ENCODE measurements at regions not wholly inside any gene's neighbourhood (a gene's known extent, or its start where the extent isn't known, plus 50 kb on each side); places are given as distances from the start of the nearest gene placed in this dataset.
"Not testable (repeated sequence)": the region's sequence is repeated elsewhere in the genome, so short reads cannot be mapped to it uniquely, and the experiment has no call there.

GRCh38 chr6:102928109-102928508 is 1534.6 kb downstream of the GRIK2 start:
- DNase-seq: no peak

GRCh38 chr6:102918161-102918560 is 1524.7 kb downstream of the GRIK2 start:
- DNase-seq: no peak

- peak; percentile 16 to 23 for DNase-seq
Measured at GRCh38 chr6:102911571-102911970, 1518.1 kb downstream of the GRIK2 start.

- DNase-seq: not testable (repeated sequence)
Measured at GRCh38 chr6:102910701-102911139, 1517.2 kb downstream of the GRIK2 start.

DNA sequence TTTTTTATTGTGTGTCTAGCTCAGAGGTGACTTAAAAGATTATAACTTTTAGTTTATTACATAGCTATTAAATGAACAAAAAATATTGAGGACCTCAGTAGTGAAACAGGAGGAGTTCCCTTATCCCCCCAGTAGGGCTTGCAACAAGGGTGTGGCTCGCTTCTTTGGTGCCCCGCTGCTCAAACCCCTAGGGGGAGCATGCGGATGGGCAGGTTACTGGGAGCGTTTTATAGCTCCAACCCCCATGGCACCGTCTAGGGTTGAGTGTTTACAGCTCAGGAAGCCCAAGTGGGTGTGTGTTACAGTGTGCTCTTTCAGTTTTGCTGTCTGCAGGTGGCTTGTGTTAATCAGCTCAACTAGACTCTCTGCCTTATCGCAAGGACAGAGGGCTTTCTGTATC is 1513.7 kb downstream of the GRIK2 start:
- no peak for DNase-seq

DNA sequence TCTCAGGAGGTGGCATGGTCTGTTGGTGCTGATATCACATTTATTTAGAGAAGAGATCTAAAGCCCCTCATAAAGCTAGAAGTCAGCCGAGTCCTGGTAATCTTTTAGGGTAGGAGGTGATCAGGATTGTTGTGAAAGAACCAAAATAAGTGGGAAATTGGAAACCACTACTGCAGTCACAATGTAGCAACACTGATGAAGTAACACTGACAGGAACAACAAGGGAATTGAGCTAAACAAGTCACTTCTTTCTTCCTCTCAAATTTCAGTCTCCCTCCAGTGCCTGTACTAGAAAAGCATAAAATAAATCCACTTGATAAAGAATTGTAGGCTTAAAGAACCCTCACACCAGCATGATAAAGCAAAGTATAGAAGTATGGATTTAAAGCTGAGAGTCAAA is 1509.0 kb downstream of the GRIK2 start:
- peak; percentile 59 to 81 for DNase-seq

GRCh38 chr6:102895683-102896082 is 1502.2 kb downstream of the GRIK2 start:
- DNase-seq: no peak

DNA sequence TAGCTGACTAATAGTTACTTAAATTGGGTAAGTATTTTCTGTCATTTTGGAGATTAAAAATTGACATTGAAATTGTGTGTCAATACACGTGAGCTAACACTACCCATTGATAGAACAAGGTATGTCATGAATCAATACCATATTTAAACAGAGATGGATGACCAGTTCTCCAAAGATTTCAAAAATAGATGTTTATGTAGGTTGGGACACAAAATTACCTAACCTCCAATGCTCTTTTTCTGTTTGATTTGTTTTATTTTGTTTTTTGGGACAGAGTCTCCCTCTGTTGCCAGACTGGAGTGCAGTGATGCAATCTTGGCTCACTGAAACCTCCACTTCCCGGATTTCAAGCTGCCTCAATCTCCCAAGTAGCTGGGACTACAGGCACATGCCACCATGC is 1491.7 kb downstream of the GRIK2 start:
- DNase-seq: no peak

DNA sequence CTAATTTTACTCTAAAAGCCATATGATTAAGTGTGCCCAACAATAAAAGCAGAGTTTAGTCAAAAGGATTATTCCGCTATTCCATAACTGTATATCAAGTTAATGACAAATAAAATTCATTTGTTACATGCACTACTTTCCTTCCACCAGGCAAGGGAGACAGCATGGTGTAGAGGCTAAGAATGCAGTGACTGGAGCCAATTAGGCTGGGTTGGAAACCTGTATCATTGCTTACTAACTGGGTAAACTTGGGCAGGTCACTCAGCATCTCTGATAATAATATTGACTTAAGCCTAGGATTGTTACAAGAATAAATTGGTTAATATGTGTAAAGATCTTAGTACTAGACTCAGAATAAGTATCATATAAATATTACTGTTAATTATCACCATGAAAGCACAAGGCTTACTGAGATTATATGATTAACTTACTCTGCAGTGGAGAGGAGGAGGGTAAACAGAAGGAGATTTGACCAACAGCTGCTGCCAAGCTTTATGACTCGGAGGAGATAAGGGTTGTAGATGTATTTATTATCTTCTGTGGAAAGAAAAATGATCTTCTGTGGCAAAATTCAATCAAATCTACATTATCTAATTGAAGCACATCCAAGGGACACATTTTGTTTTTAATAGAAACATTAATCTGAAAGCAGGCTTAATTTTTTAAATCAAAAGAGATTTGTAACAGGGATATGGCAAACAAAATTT is 1459.9 kb downstream of the GRIK2 start:
- no peak for DNase-seq

- no peak for DNase-seq
Measured at GRCh38 chr6:102848796-102849195, 1455.3 kb downstream of the GRIK2 start.

DNA sequence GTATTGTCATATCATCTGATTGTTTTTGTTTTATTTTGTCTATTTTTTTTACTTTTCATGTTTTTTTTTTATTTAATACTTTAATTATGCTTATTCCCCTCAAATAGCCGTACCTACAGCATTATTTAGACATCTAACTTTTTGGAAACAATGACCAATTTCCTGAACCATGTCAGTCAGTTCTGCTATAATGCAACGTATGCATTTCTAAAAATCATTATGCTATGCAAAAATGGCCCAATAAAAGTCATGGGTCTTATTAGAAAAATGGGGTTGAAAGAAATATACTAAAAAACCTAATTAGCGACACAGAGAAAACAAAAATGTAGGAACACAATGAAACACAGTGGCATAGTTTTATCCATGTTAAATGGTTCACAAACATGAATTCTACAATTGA is 1454.7 kb downstream of the GRIK2 start:
- DNase-seq: no peak

- DNase-seq: no peak
Measured at GRCh38 chr6:102841060-102841459, 1447.6 kb downstream of the GRIK2 start.

DNA sequence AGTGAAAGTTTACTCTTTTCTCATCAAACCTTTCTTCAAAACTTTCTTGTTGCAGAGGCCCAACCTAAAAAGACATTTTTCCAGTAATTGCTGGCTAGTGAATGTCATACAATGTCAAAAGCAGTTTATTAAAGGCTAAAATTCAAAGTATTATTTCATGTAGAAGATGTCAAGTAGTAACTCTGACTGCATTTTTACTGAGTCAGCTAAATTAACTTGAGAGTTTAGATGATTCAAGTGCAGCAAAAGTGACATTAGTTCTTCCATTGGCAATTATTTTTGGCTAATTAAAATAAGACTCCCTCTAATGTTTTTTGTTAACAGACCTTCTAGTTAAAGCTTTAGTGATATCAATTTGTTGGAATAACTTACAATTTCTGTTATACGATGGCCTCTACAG is 1438.5 kb downstream of the GRIK2 start:
- DNase-seq: no peak

- DNase-seq: no peak
Measured at GRCh38 chr6:102820098-102820497, 1426.6 kb downstream of the GRIK2 start.

- DNase-seq: no peak
Measured at GRCh38 chr6:102815207-102815606, 1421.7 kb downstream of the GRIK2 start.

GRCh38 chr6:102813489-102814275 is 1420.2 kb downstream of the GRIK2 start:
- no peak for DNase-seq

DNA sequence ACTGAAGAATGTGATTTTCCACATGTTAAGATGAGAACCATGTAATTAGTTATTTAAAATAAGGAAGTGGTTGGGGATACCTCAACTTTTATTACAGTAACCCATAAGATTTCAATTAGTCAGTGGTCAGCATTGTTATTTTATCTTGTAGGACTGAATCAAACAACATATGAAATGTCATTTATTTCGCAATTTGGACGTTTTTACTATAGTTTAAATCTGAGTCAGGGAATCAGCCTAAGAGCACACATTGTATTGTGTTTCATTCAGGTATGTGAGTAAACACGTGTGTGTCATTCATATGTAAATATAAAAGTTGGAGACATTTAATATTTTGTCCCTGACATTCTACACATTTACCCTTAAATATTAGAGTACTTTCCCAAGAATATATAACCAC is 1418.7 kb downstream of the GRIK2 start:
- no peak for DNase-seq

DNA sequence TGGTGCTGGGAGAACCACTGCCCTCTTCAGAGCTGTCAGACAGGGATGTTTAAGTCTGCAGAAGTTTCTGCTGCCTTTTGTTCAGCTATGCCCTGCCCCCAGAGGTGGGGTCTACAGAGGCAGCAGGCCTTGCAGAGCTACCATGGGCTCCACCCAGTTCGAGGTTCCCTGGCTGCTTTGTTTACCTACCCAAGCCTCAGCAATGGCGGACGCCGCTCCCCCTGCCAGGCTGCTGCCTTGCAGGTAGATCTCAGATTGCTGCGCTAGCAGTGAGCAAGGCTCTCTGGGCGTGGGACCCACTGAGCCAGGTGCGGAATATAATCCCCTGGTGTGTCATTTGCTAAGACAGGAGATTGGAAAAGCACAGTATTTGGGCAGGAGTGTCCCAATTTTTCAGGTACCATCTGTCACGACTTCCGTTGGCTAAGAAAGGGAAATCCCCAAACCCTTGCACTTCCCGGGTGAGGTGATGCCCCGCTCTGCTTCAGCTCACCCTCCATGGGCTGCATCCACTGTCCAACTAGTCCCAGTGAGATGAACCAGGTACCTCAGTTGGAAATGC is 1415.5 kb downstream of the GRIK2 start:
- DNase-seq: not testable (repeated sequence)

GRCh38 chr6:102799051-102799450 is 1405.5 kb downstream of the GRIK2 start:
- DNase-seq: no peak

DNA sequence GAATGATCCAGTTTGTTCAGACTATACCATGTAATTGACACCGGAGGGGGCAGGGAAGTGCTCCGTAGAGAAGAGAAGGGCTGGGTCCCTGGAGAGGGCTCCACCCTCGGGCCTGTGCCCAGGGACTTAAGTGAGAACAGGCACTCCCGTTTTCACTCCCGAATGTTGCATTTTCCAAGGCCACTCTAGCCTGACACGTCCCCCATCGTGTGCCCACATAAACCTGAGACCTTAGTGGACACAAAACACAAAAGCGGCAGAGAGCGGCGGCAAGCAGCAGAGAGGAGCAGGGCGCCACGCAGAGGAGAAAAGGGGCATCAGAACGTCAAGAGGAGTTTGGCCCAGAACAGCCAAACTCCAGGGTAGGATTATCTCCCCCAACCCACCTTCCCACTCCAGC is 1405.1 kb downstream of the GRIK2 start:
- DNase-seq: no peak

DNA sequence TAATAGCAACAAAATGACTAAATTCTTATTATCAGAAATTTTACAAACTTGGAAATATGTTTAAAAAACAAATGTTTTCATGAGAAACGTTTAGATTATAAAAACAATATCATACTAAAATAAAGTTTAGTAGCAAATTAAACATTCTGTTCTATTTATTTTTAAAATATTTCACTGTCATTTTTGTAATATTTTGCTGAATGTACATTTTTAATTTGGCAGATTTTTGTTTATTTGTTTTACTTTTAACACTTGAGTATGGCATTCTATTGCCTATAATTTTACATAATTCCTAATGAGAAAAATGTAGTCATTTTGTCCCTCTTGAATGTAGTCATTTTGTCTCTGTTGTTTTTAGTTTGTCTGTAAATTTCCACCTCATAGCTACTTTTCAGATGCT is 1400.2 kb downstream of the GRIK2 start:
- no peak for DNase-seq

DNA sequence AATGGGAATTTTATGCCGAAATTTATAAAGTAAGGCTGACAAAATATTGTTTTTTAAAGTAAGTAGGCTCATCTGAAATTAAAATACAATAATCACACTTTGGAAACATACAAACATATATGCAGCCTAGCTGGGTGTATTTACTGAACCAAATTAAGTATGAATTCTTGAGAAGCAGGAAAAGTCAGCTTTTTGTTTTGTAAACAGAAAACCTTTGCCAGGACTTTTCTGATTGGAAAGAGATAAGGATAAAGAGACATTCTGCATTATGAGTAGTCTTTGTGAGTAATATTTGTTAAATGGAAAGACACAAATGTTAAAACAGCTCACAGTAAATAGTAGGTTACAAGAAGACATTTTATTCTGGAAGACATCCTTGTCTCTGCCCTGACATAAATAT is 1380.8 kb downstream of the GRIK2 start:
- DNase-seq: no peak

GRCh38 chr6:102773636-102774035 is 1380.1 kb downstream of the GRIK2 start:
- no peak for DNase-seq
